ENCODE measurements at regions not wholly inside any gene's neighbourhood (a gene's known extent, or its start where the extent isn't known, plus 50 kb on each side); places are given as distances from the start of the nearest gene placed in this dataset.

GRCh38 chr21:22670148-22670547, 1671.9 kb downstream of the NCAM2 start:
- ChIA-PET POLR2A (no interaction called here), CTCF (no interaction called here)
- H3K36me3 Mint-ChIP-seq (ENCODE audit: low read depth) = no peaks in the 10 kb centered on the region
- H3K4me3 Mint-ChIP-seq = no peak overlapping the region
- Histone ChIP-seq H3K36me3 (ENCODE audit: insufficient read depth, low read length) (no peaks in the 10 kb centered on the region), H3K4me1 (ENCODE audit: insufficient read depth, low read length) (no peaks in the 10 kb centered on the region), H3K4me3 (ENCODE audit: low read length) (no peak overlapping the region), H3K27me3 (ENCODE audit: control insufficient read depth in 1 of 2, insufficient read depth in 2 of 2, low read length in 2 of 2) (no peaks in the 10 kb centered on the region), H3K27ac (ENCODE audit: low read depth in 1 of 2, low read length in 2 of 2) (no peak overlapping the region), H3K9me3 (ENCODE audit: control insufficient read depth in 1 of 2, insufficient read depth in 1 of 2, low read length in 2 of 2) (peaks cover 0 to 20% of the 10 kb centered on the region in 2 experiments)
- TF ChIP-seq CTCF (IDR thresholded peaks at IDR 0.05) = no peak
- intact Hi-C loops (cut with DNase I, micrococcal nuclease) = no loop called here
- H3K27me3 Mint-ChIP-seq = no peaks in the 10 kb centered on the region
- no peaks in the 10 kb centered on the region for H3K4me1 Mint-ChIP-seq (ENCODE audit: low read depth)
- no peak overlapping the region for H3K27ac Mint-ChIP-seq
- peaks cover 4% of the 10 kb centered on the region for H3K9me3 Mint-ChIP-seq
- ATAC-seq (ENCODE audit: poor library complexity) (no peak), DNase-seq (no peak)

GRCh38 chr21:22679207-22679606, 1681.0 kb downstream of the NCAM2 start:
- CTCF ChIA-PET = no interaction called here
- no peak for TF ChIP-seq CTCF (IDR thresholded peaks at IDR 0.05)
- Histone ChIP-seq H3K36me3 (ENCODE audit: insufficient read depth, low read length) (no peaks in the 10 kb centered on the region), H3K4me1 (ENCODE audit: insufficient read depth, low read length) (no peaks in the 10 kb centered on the region), H3K27me3 (ENCODE audit: control insufficient read depth in 1 of 2, insufficient read depth in 2 of 2, low read length in 2 of 2) (no peaks in the 10 kb centered on the region), H3K9me3 (ENCODE audit: control insufficient read depth in 1 of 2, insufficient read depth in 1 of 2, low read length in 2 of 2) (peaks cover 0 to 7% of the 10 kb centered on the region in 2 experiments), H3K27ac (ENCODE audit: low read depth in 1 of 2, low read length in 2 of 2) (no peak overlapping the region), H3K4me3 (ENCODE audit: low read length) (no peak overlapping the region)
- Mint-ChIP-seq H3K27me3 (no peaks in the 10 kb centered on the region), H3K9me3 (peaks cover 2% of the 10 kb centered on the region), H3K36me3 (ENCODE audit: low read depth) (no peaks in the 10 kb centered on the region), H3K4me3 (no peak overlapping the region), H3K4me1 (ENCODE audit: low read depth) (no peaks in the 10 kb centered on the region), H3K27ac (no peak overlapping the region)
- no peak for ATAC-seq (ENCODE audit: poor library complexity)
- intact Hi-C loops (cut with DNase I, micrococcal nuclease) = no loop called here
- POLR2A ChIA-PET = no interaction called here
- no peak for DNase-seq

- DNase-seq (no peak), ATAC-seq (ENCODE audit: poor library complexity) (no peak)
- H3K4me3 ChIP-seq (ENCODE audit: low read length) = no peak overlapping the region
- TF ChIP-seq CTCF (IDR thresholded peaks at IDR 0.05) = no peak
- no peaks in the 10 kb centered on the region for H3K9me3 ChIP-seq (ENCODE audit: control insufficient read depth in 1 of 2, insufficient read depth in 1 of 2, low read length in 2 of 2)
- intact Hi-C loops (cut with DNase I, micrococcal nuclease) = no loop called here
- Mint-ChIP-seq H3K36me3 (ENCODE audit: low read depth) (no peaks in the 10 kb centered on the region), H3K4me3 (no peak overlapping the region), H3K9me3 (peaks cover 10% of the 10 kb centered on the region), H3K27ac (no peak overlapping the region), H3K4me1 (ENCODE audit: low read depth) (no peaks in the 10 kb centered on the region), H3K27me3 (no peaks in the 10 kb centered on the region)
- no peaks in the 10 kb centered on the region for H3K36me3 ChIP-seq (ENCODE audit: insufficient read depth, low read length)
- ChIA-PET CTCF (no interaction called here), POLR2A (no interaction called here)
- no peak overlapping the region for H3K27ac ChIP-seq (ENCODE audit: low read depth in 1 of 2, low read length in 2 of 2)
- no peaks in the 10 kb centered on the region for H3K27me3 ChIP-seq (ENCODE audit: control insufficient read depth in 1 of 2, insufficient read depth in 2 of 2, low read length in 2 of 2)
- H3K4me1 ChIP-seq (ENCODE audit: insufficient read depth, low read length) = no peaks in the 10 kb centered on the region
Measured at GRCh38 chr21:22691658-22692057, 1693.4 kb downstream of the NCAM2 start.

Measured in CD4-positive, alpha-beta T cell (primary cell).